ENCODE measurements at regions not wholly inside any gene's neighbourhood (a gene's known extent, or its start where the extent isn't known, plus 50 kb on each side); places are given as distances from the start of the nearest gene placed in this dataset.

DNA sequence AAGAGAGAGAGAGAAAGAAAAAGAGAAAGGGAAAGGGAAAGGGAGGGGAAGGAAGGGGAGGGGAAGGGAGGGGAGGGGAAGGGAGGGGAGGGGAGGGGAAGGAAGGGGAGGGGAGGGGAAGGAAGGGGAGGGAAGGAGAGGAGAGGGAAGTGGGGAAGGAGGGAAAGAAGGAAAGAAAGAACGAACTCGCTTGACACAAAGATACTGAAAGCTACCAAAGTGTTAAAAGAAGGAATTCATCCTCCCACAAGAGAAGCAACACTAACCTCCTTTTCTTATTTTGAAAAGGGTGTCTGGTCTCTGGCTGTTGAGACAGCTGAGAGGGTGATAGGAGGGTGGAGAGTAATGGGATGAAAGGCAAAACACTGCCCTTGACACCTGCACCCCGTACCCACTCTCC, 172.6 kb downstream of the SHANK2 start:
- TF ChIP-seq, protein P1, sequence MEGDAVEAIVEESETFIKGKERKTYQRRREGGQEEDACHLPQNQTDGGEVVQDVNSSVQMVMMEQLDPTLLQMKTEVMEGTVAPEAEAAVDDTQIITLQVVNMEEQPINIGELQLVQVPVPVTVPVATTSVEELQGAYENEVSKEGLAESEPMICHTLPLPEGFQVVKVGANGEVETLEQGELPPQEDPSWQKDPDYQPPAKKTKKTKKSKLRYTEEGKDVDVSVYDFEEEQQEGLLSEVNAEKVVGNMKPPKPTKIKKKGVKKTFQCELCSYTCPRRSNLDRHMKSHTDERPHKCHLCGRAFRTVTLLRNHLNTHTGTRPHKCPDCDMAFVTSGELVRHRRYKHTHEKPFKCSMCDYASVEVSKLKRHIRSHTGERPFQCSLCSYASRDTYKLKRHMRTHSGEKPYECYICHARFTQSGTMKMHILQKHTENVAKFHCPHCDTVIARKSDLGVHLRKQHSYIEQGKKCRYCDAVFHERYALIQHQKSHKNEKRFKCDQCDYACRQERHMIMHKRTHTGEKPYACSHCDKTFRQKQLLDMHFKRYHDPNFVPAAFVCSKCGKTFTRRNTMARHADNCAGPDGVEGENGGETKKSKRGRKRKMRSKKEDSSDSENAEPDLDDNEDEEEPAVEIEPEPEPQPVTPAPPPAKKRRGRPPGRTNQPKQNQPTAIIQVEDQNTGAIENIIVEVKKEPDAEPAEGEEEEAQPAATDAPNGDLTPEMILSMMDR (IDR thresholded peaks at IDR 0.05; ENCODE audit: low read depth, low read length, poor library complexity, severe bottlenecking), result no peak
- TF ChIP-seq EZH2phosphoT487 (IDR thresholded peaks at IDR 0.05; ENCODE audit: borderline replicate concordance, low read length), result no peak

All from DOHH2 (cell line).